B cell (primary cell): ENCODE measurements at regions not wholly inside any gene's neighbourhood (a gene's known extent, or its start where the extent isn't known, plus 50 kb on each side); places are given as distances from the start of the nearest gene placed in this dataset.

Experiments
- ATAC-seq: fragments of 200-7000 bp; cut with Tn5 transposase; one replicate; pipeline ENCODE4 v1.10.0; 2021; ENCODE audit warnings: low read depth, mild to moderate bottlenecking, moderate number of reproducible peaks, moderate library complexity
- CTCF ChIA-PET: fragments of 350-600 bp; sonication (Branson Sonifier 250); formaldehyde crosslinking; loops from one replicate; lab custom pipeline; 2021; ENCODE audit warnings: antibody characterized with exemption, inconsistent platforms; lab: Charles Lee
- POLR2A ChIA-PET: fragments of 350-600 bp; sonication (Branson Sonifier 250); formaldehyde crosslinking; loops from one replicate; lab custom pipeline; 2021; ENCODE audit warnings: antibody characterized with exemption; lab: Charles Lee
- DNase-seq: peaks from one replicate; pipeline ENCODE4 v3.0.0; 2013
- H2AFZ ChIP-seq: 2 replicates; pipeline ENCODE4 v1.6.1; 2012; ENCODE audit warnings: mild to moderate bottlenecking, low read depth, low read length; ENCODE audit not compliant: insufficient read depth, poor library complexity, severe bottlenecking
- H3K27ac ChIP-seq, 2 donors: 1 replicate in 1 of 2; 2 replicates in 1 of 2; pipeline ENCODE4 v1.5.1; 2012 to 2013; ENCODE audit warnings: low read length in 2 of 2, mild to moderate bottlenecking in 2 of 2, moderate library complexity in 1 of 2
- H3K27me3 ChIP-seq, 4 experiments: fragments of 200-600 bp in 1 of 4; sonication (generic) in 1 of 4; replicated peaks in 1 of 4; 1 replicate in 2 of 4; 2 replicates in 2 of 4; pipeline versions ENCODE4 v1.6.1 to v1.7.0; 2013 to 2016; ENCODE audit warnings: low read length in 3 of 4, mild to moderate bottlenecking in 2 of 4, mixed read lengths in 1 of 4, moderate library complexity in 1 of 4; ENCODE audit not compliant: insufficient read depth in 4 of 4, control insufficient read depth in 3 of 4; ENCODE audit errors: control extremely low read depth in 1 of 4
- H3K36me3 ChIP-seq, 2 experiments: replicated peaks in 1 of 2; 1 replicate in 1 of 2; 2 replicates in 1 of 2; pipeline versions ENCODE4 v1.6.1 to v1.7.1; 2013; ENCODE audit warnings: low read length in 1 of 2; ENCODE audit not compliant: insufficient read depth in 2 of 2, control insufficient read depth in 1 of 2; ENCODE audit errors: control extremely low read depth in 1 of 2, extremely low read depth in 1 of 2
- H3K4me1 ChIP-seq, 2 donors: fragments of 200-600 bp in 1 of 2; sonication (generic) in 1 of 2; 1 replicate in 1 of 2; 2 replicates in 1 of 2; pipeline versions ENCODE4 v1.5.1 to v1.6.1; 2013 to 2017; ENCODE audit warnings: low read length in 2 of 2; ENCODE audit not compliant: control insufficient read depth in 2 of 2, insufficient read depth in 2 of 2
- H3K4me2 ChIP-seq: replicated peaks from 2 replicates; pipeline ENCODE3; 2012; ENCODE audit warnings: mild to moderate bottlenecking, low read depth, low read length; ENCODE audit not compliant: poor library complexity, severe bottlenecking
- H3K4me3 ChIP-seq, 5 experiments: fragments of 200-600 bp in 1 of 5; sonication (generic) in 1 of 5; 1 replicate in 3 of 5; 2 replicates in 2 of 5; pipeline versions ENCODE4 v1.5.1 to v1.7.0; 2011 to 2016; ENCODE audit warnings: low read length in 4 of 5, mild to moderate bottlenecking in 4 of 5, low read depth in 2 of 5, control low read depth in 1 of 5, moderate library complexity in 1 of 5; ENCODE audit not compliant: insufficient read depth in 1 of 5; ENCODE audit errors: control extremely low read depth in 1 of 5, extremely low read depth in 1 of 5
- H3K79me2 ChIP-seq: fragments of 200-600 bp; sonication (generic); one replicate; pipeline ENCODE4 v1.6.0; 2016; ENCODE audit warnings: low read length; ENCODE audit not compliant: control insufficient read depth, insufficient read depth
- H3K9ac ChIP-seq: fragments of 200-600 bp; sonication (generic); 2 replicates; pipeline ENCODE4 v1.6.1; 2017; ENCODE audit warnings: mild to moderate bottlenecking, low read length, moderate library complexity
- H3K9me3 ChIP-seq, 3 donors: one replicate each; pipeline versions ENCODE4 v1.6.1 to v1.7.1; 2013; ENCODE audit warnings: low read length in 2 of 3; ENCODE audit not compliant: control insufficient read depth in 2 of 3, insufficient read depth in 1 of 3; ENCODE audit errors: control extremely low read depth in 1 of 3
- H4K20me1 ChIP-seq: 2 replicates; pipeline ENCODE4 v1.6.0; 2012; ENCODE audit warnings: mild to moderate bottlenecking, low read length; ENCODE audit not compliant: insufficient read depth, control insufficient read depth, poor library complexity, severe bottlenecking
- H3K27ac Mint-ChIP-seq: one replicate; pipeline ENCODE4 v1.8.0; 2021; ENCODE audit warnings: mixed read lengths
- H3K27me3 Mint-ChIP-seq: one replicate; pipeline ENCODE4 v1.8.0; 2021; ENCODE audit warnings: mixed read lengths
- H3K4me1 Mint-ChIP-seq: one replicate; pipeline ENCODE4 v1.8.0; 2021; ENCODE audit warnings: mixed read lengths
- H3K4me3 Mint-ChIP-seq: one replicate; pipeline ENCODE4 v1.8.0; 2021; ENCODE audit warnings: mixed read lengths
- H3K9me3 Mint-ChIP-seq: one replicate; pipeline ENCODE4 v1.8.0; 2022; ENCODE audit warnings: mixed read lengths; ENCODE audit not compliant: insufficient read depth
- CTCF ChIP-seq: fragments of 200-600 bp; IDR thresholded peaks from one replicate; pipeline ENCODE4 v1.8.0; 2022; ENCODE audit warnings: antibody characterized with exemption, mild to moderate bottlenecking
- EZH2 ChIP-seq: IDR thresholded peaks from 2 replicates; pipeline ENCODE4 v1.6.1; 2012; ENCODE audit warnings: borderline replicate concordance, low read depth, mild to moderate bottlenecking, moderate library complexity, low read length; ENCODE audit not compliant: insufficient read depth, poor library complexity, severe bottlenecking
- WGBS: methylation state at CpG from one replicate; pipeline ENCODE4 v1.1.5; 2013; ENCODE audit warnings: missing lambda C conversion rate; ENCODE audit not compliant: insufficient coverage; 5-methylcytosine and 5-hydroxymethylcytosine counted together
- intact Hi-C: fragments of 100-400 bp; cut with micrococcal nuclease; formaldehyde crosslinking; loops from one replicate; pipeline ENCODE4 v1.10.0; 2022

GRCh38 chr2:55114597-55114996, 64.3 kb upstream of the RTN4 start:
- intact Hi-C loops: no loop called here
- Histone ChIP-seq H3K4me2 (no peak overlapping the region), H2AFZ (no peak overlapping the region), H3K79me2 (no peaks in the 10 kb centered on the region), H3K9ac (no peak overlapping the region), H3K9me3 (no peaks in the 10 kb centered on the region), H3K27ac (no peak overlapping the region), H3K27me3 (peaks cover 0 to 3% (median 0%) of the 10 kb centered on the region in 4 experiments), H3K36me3 (no peaks in the 10 kb centered on the region), H3K4me1 (peaks cover 20 to 31% of the 10 kb centered on the region in 2 donors), H3K4me3 (no peak overlapping the region), H4K20me1 (no peaks in the 10 kb centered on the region)
- H3K4me3 Mint-ChIP-seq: no peak overlapping the region
- ChIA-PET CTCF (interaction anchor here (1.3 kb wide), 1 partner anchor 54 kb away, joined by 5 read pairs; no protein-coding TSS in a partner anchor), POLR2A (no interaction called here)
- ATAC-seq (no peak), DNase-seq (no peak)
- peaks cover 29% of the 10 kb centered on the region for H3K4me1 Mint-ChIP-seq
- WGBS: 100% methylated on average over 2 of the region's 5 CpGs
- no peak overlapping the region for H3K27ac Mint-ChIP-seq
- H3K9me3 Mint-ChIP-seq: no peaks in the 10 kb centered on the region
- no peaks in the 10 kb centered on the region for H3K27me3 Mint-ChIP-seq
- TF ChIP-seq EZH2 (no peak), CTCF (no peak)

GRCh38 chr2:55114082-55114481, 63.8 kb upstream of the RTN4 start:
- POLR2A ChIA-PET: no interaction called here
- Histone ChIP-seq H3K9ac (no peak overlapping the region), H3K4me2 (no peak overlapping the region), H2AFZ (no peak overlapping the region), H3K79me2 (no peaks in the 10 kb centered on the region), H3K4me3 (no peak overlapping the region), H3K4me1 (peaks cover 15 to 26% of the 10 kb centered on the region in 2 donors), H3K36me3 (no peaks in the 10 kb centered on the region), H3K27me3 (no peaks in the 10 kb centered on the region), H3K27ac (no peak overlapping the region), H4K20me1 (no peaks in the 10 kb centered on the region), H3K9me3 (no peaks in the 10 kb centered on the region)
- TF ChIP-seq EZH2 (no peak), CTCF (no peak)
- CTCF ChIA-PET: no interaction called here
- intact Hi-C loops: no loop called here
- DNase-seq: no peak
- H3K9me3 Mint-ChIP-seq: no peaks in the 10 kb centered on the region
- H3K27ac Mint-ChIP-seq: no peak overlapping the region
- no peak for ATAC-seq
- no peak overlapping the region for H3K4me3 Mint-ChIP-seq
- H3K4me1 Mint-ChIP-seq: peaks cover 24% of the 10 kb centered on the region
- H3K27me3 Mint-ChIP-seq: no peaks in the 10 kb centered on the region
- 80% methylated on average over 1 of the region's 5 CpGs for WGBS
